OCI-LY7 (cell line): ENCODE measurements at regions not wholly inside any gene's neighbourhood (a gene's known extent, or its start where the extent isn't known, plus 50 kb on each side); places are given as distances from the start of the nearest gene placed in this dataset.

Experiments
- EZH2phosphoT487 ChIP-seq: fragments of 200-600 bp; sonication (generic); IDR thresholded peaks from 2 replicates; pipeline ENCODE4 v1.6.1; 2018; ENCODE audit warnings: low read depth, borderline replicate concordance, mild to moderate bottlenecking, mixed run types, antibody characterized with exemption, low read length, moderate library complexity, mixed read lengths
- TF ChIP-seq, protein P1 (sequence below): fragments of 200-600 bp; sonication (generic); conservative IDR thresholded peaks from 2 replicates; pipeline ENCODE4 v1.5.1; 2014; ENCODE audit warnings: mild to moderate bottlenecking, antibody characterized with exemption, low read length, moderate library complexity, mixed read lengths

DNA sequence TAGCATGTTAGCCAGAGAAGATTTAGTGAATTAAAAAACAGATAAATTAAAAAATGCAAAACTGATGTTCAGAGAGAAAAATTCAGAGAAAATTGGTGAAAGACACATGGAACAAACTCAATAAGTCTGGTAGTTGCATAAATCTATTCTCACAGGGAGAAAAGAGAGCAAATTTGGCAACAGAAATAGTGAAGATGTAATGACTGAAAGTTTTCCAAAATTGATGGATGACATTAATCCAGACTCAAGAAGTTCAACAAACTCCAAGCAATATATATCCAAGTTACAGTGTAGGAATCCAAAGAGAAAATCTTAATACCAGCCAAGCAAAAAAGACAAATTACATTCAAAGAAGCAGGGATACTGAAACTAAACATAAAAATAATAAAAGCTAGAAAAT is 302.7 kb upstream of the ARPP21 start:
- TF ChIP-seq, protein P1, sequence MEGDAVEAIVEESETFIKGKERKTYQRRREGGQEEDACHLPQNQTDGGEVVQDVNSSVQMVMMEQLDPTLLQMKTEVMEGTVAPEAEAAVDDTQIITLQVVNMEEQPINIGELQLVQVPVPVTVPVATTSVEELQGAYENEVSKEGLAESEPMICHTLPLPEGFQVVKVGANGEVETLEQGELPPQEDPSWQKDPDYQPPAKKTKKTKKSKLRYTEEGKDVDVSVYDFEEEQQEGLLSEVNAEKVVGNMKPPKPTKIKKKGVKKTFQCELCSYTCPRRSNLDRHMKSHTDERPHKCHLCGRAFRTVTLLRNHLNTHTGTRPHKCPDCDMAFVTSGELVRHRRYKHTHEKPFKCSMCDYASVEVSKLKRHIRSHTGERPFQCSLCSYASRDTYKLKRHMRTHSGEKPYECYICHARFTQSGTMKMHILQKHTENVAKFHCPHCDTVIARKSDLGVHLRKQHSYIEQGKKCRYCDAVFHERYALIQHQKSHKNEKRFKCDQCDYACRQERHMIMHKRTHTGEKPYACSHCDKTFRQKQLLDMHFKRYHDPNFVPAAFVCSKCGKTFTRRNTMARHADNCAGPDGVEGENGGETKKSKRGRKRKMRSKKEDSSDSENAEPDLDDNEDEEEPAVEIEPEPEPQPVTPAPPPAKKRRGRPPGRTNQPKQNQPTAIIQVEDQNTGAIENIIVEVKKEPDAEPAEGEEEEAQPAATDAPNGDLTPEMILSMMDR = no peak
- TF ChIP-seq EZH2phosphoT487 = no peak
